Pancreas (tissue), 10 donors: ENCODE measurements at regions not wholly inside any gene's neighbourhood (a gene's known extent, or its start where the extent isn't known, plus 50 kb on each side); places are given as distances from the start of the nearest gene placed in this dataset.
"Not testable (repeated sequence)": the region's sequence is repeated elsewhere in the genome, so short reads cannot be mapped to it uniquely, and the experiment has no call there.

Experiments
- ATAC-seq, 4 donors: fragments of 200-7000 bp; cut with Tn5 transposase; one replicate each; pipeline versions ENCODE4 v1.8.0 to v1.9.1; 2020; ENCODE audit warnings: mild to moderate bottlenecking in 4 of 4, moderate library complexity in 4 of 4
- DNase-seq, 6 donors: peaks; one replicate each; pipeline ENCODE4 v3.0.0-alpha.2; 2020
- FAIRE-seq: peaks from 2 replicates; lab custom pipeline; 2012; peaks lifted over from hg19 to GRCh38; lab: Jason Lieb, UNC
- H3K27ac ChIP-seq, 4 donors: fragments of 200-600 bp; sonication (generic); 1 replicate in 3 of 4; 2 replicates in 1 of 4; pipeline versions ENCODE4 v1.5.0 to v1.8.0; 2020
- H3K27me3 ChIP-seq, 4 donors: fragments of 200-600 bp; one replicate each; pipeline ENCODE4 v1.8.0; 2021
- H3K36me3 ChIP-seq, 3 donors: fragments of 200-600 bp; sonication (generic) in 1 of 3; one replicate each; pipeline versions ENCODE4 v1.5.0 to v1.8.0; 2020 to 2021
- H3K4me1 ChIP-seq, 3 donors: fragments of 200-600 bp; one replicate each; pipeline ENCODE4 v1.8.0; 2021
- H3K4me3 ChIP-seq, 4 donors: fragments of 200-600 bp; sonication (generic) in 2 of 4; one replicate each; pipeline versions ENCODE4 v1.5.0 to v1.8.0; 2020 to 2021
- H3K9me3 ChIP-seq, 4 donors: fragments of 200-600 bp; one replicate each; pipeline ENCODE4 v1.8.0; 2021
- CTCF ChIP-seq, 4 donors: fragments of 200-600 bp; sonication (generic) in 3 of 4; IDR thresholded peaks; one replicate each; pipeline versions ENCODE4 v1.5.0 to v1.8.0; 2021; ENCODE audit warnings: antibody characterized with exemption in 4 of 4
- WGBS, 2 donors: extraction: QIAGEN DNeasy Blood & Tissue Kit; methylation state at CpG; one replicate each; pipeline ENCODE4 v1.1.7; 2013; 5-methylcytosine and 5-hydroxymethylcytosine counted together
- intact Hi-C, 3 donors: fragments of 100-400 bp; cut with DNase I; formaldehyde crosslinking; loops; one replicate each; pipeline versions ENCODE4 v1.11.1 to v1.14.2; 2022
- donor health status: healthy with polysubstance abuse.
- donor health status: DM: no; HTN: no; CAD: no; lungs with moderate emphysema.
- donor health status: DM: no; HTN: no; CAD: no.
- donor health status: control.
- donor health status: control.
- donor health status: Bipolar disorder and iron deficiency.
- donor health status: DM: yes; HTN: yes; CAD: no.
- donor health status: DM: no; HTN: no; CAD: no.
- donor health status: DM: no; HTN: no; CAD: no.
- donor health status: DM: yes; HTN: yes; CAD: no.

- Histone ChIP-seq H3K27ac (no peak overlapping the region), H3K4me3 (no peak overlapping the region), H3K4me1 (no peaks in the 10 kb centered on the region), H3K27me3 (no peaks in the 10 kb centered on the region), H3K36me3 (no peaks in the 10 kb centered on the region), H3K9me3 (no peaks in the 10 kb centered on the region)
- ATAC-seq: no peak
- intact Hi-C loops: no loop called here
- no peak for FAIRE-seq
- no peak for DNase-seq
- TF ChIP-seq CTCF (IDR thresholded peaks at IDR 0.05): no peak
- WGBS, 2 donors: 71 to 80% methylated on average over 5 of the region's 5 CpGs
These were observed 167.5 kb downstream of the PRKX start for GRCh38 chrX:3545901-3546300.

- DNase-seq (no peak), FAIRE-seq (no peak), ATAC-seq (no peak)
- 75 to 86% methylated on average over 2 of the region's 2 CpGs for WGBS, 2 donors
- H3K36me3 ChIP-seq: no peaks in the 10 kb centered on the region
- no peak overlapping the region for H3K27ac ChIP-seq
- no peaks in the 10 kb centered on the region for H3K9me3 ChIP-seq
- H3K4me3 ChIP-seq: no peak overlapping the region
- H3K4me1 ChIP-seq: no peaks in the 10 kb centered on the region
- intact Hi-C loops: no loop called here
- H3K27me3 ChIP-seq: no peaks in the 10 kb centered on the region
- no peak for TF ChIP-seq CTCF (IDR thresholded peaks at IDR 0.05)
These were observed 172.1 kb downstream of the PRKX start for GRCh38 chrX:3541336-3541735.

- TF ChIP-seq CTCF (IDR thresholded peaks at IDR 0.05): no peak
- no peaks in the 10 kb centered on the region for H3K27me3 ChIP-seq
- no peak overlapping the region for H3K4me3 ChIP-seq
- H3K4me1 ChIP-seq: no peaks in the 10 kb centered on the region
- no peak for DNase-seq
- intact Hi-C loops: no loop called here
- no peaks in the 10 kb centered on the region for H3K9me3 ChIP-seq
- H3K27ac ChIP-seq: no peak overlapping the region
- no peak for FAIRE-seq
- ATAC-seq: no peak
- 66 to 74% methylated on average over 7 of the region's 7 CpGs for WGBS, 2 donors
- no peaks in the 10 kb centered on the region for H3K36me3 ChIP-seq
These were observed 173.3 kb downstream of the PRKX start for GRCh38 chrX:3540105-3540504.

GRCh38 chrX:3532581-3533085 is 180.8 kb downstream of the PRKX start:
- WGBS, 2 donors: 72 to 80% methylated on average over 3 of the region's 3 CpGs
- intact Hi-C loops: no loop called here

GRCh38 chrX:3531435-3531834 is 182.0 kb downstream of the PRKX start:
- FAIRE-seq, DNase-seq, H3K36me3 ChIP-seq, H3K9me3 ChIP-seq, intact Hi-C loops, H3K27ac ChIP-seq, H3K27me3 ChIP-seq, ATAC-seq, H3K4me3 ChIP-seq, H3K4me1 ChIP-seq: not testable (repeated sequence)
- 77 to 89% methylated on average over 3 of the region's 3 CpGs for WGBS, 2 donors

More at GRCh38 chrX:3532581-3533085, 180.8 kb downstream of the PRKX start:
- Histone ChIP-seq H3K36me3 (no peaks in the 10 kb centered on the region), H3K4me1 (no peaks in the 10 kb centered on the region), H3K27me3 (no peaks in the 10 kb centered on the region), H3K4me3 (no peak overlapping the region), H3K27ac (no peak overlapping the region), H3K9me3 (no peaks in the 10 kb centered on the region)
- DNase-seq (no peak), FAIRE-seq (no peak), ATAC-seq (no peak)
- no peak for TF ChIP-seq CTCF (IDR thresholded peaks at IDR 0.05)
